NCI-H1105 treated with DMSO at 0.1 percent for 48 hours (cell line): ENCODE measurements at regions not wholly inside any gene's neighbourhood (a gene's known extent, or its start where the extent isn't known, plus 50 kb on each side); places are given as distances from the start of the nearest gene placed in this dataset.

Experiments
- DNase-seq: peaks from one replicate; lab custom pipeline; 2025; lab: John Stamatoyannopoulos, UW

DNA sequence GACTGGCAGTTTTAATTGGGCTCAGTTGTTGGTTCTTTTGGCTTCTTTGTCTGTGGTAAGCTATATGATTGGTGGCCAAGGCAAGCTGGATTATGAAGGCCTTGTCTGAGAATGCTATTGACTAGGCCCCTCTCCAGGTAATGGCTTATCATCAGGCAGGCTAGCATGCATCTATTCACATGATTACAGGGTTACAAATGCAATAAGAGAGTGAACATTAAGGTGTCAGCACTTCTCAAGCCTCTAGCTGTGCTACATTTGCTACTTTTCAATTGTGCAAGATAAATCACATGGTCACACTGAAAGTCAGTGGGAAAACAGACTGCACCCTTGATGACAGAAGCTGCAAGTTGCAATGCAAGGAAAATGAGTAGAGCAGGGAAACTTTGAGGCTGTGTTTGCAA is 550.9 kb upstream of the TMPRSS15 start:
- DNase-seq = no peak

DNA sequence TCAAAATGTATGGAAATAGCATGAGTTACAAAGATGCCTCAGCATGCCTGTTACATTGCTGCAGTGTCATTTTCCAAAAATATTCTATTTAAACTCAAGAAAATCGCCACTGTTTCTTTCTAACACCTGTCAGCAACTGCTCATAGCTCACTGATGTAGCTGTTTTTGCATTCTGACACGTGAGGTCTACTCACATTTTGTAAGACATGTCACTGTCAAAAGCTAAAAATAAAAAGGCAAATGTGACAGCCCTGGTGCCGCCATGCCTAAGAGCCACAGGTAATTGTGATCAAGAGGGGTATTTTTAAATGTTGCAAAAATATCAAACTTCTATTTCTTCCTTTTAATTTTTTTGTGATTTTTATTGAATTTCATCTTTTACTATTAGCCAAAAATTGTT is 556.2 kb upstream of the TMPRSS15 start:
- DNase-seq = no peak

DNA sequence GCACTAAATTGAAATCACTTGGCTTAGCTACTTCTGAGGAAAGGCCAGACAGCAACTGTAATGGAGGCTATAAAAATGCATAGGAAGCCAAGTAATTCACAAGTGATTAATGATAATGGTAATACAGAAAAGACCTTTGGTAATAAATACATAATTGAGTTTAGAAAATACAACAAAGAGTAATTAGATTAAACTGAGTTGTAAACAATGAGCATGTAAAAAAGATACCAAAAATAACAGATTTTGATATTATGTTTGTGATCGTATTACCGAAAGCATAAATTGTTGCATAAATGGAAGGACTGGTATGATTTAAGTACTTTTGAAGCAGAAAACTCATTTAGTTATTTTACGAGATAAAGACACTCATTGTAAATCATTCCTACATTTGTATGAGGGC is 556.7 kb upstream of the TMPRSS15 start:
- DNase-seq = peak; percentile 10

DNA sequence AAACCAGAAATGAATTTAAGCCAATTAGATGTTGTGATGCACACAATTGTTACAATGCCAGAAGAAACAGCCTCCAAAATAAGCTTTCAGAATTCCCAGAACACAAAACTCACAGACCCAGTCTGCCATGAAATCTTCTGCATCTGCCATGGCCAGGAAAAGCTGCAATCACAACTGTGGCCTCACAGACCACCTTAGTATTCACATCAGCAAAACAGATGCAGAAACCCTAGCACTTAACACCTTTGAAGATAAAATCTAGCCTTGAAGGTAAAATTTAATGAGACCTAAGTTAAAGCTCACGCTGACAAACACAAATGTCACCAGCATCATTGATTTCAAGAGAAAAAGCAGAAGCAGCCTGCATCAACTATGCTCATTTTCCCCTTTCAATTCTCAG is 566.8 kb upstream of the TMPRSS15 start:
- DNase-seq = no peak

DNA sequence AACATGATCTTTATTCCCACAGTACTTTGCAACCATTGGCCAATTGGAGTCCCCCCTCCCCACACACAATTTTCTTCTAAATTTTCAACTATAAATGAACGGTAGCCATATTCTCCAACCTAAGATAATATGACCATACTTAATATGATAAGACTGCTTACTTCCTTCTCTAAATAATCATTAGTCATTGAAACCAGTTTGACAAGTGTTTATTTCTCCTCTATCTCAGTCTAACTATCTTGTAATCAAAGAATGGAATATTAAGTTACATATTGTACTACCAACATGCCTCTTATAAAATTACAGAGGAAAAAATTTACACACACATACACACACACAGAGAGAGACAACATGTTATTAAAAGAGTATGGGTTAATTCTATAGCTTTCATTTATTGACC is 567.4 kb upstream of the TMPRSS15 start:
- DNase-seq = no peak

DNA sequence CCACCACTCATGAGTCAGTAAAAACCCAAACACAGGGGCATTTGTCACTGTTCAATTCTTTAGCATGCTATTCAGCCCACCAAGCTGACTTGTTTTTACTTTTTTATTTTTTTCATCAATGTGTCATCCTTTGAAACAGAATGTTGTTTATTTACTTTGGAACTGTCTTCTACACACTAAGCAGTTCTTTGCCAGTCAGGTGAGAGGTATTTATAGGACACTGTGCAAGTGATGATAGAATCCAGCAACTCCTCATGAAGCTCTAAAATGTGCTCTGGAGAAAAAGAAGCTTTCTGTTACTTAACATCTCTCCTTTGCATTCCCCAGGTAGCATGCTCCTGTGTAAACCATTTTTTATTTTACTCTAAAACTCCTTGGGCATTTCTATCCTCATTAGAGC is 582.0 kb upstream of the TMPRSS15 start:
- DNase-seq = no peak

DNA sequence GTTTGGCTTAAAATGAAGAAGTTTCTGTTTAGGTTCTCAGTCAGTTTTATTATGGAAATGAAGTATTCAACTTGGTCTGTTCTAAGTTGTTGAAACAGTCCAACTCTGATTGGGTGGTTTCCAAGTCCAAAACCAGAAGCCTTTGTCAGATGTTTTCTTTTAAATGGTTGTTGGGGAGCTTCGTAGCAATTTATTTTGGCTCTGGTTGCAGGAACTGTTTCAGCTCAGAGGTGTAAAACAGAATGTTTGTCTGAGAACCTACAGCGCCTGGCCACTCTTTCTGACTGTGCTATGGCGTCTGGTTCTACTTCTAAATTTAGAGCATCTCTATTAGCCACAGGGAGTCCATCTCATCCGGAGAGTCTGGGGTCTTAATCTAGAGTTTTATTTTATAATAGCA is 582.6 kb upstream of the TMPRSS15 start:
- no peak for DNase-seq

DNA sequence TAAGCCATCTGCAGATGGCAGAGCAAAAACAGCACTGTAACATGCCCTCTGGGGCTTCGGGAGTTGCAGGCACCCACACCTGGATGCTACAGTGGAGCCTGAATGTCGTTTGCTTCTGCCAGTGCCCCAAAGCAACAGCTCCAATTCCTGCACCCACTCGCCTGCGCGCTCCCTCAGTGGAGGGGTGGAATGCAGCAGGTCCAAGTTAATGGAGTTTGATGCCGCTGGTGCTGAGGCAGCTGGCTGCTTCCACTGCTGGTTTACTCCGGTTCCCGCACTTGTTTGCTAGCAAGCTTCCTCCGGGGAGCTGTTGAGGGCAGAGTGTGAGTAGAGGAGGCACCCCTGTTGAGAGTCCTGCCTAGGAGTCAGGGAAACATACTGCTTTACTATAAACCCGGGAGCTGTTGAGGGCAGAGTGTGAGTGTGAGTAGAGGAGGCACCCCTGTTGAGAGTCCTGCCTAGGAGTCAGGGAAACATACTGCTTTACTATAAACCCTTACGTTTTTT is 584.0 kb upstream of the TMPRSS15 start:
- DNase-seq = no peak

DNA sequence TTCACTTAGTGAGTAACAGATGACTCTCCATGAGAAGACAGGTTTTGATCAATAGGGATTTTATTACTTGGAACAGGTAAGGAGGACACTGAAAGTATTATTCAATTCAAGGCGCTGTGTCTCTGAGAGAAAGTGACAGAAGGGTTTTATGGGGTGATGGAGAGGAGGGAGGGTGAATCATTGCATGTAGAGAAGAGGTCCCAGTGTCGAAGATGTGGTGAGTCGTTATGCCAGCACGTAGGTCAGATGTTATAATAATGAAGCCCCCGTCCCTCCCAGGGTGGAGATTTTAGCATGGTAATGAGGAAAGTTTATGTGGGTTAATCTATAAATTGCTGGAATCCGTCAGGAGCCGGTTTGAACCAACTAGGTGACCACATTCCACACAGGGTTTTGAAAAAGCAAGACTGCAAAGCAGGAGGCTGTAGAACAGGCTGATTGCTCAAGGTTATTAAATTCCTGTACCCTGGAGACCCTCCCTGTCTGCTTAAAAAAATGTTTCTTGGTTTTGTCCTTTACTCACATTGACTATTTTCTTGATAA is 586.4 kb upstream of the TMPRSS15 start:
- DNase-seq = no peak

DNA sequence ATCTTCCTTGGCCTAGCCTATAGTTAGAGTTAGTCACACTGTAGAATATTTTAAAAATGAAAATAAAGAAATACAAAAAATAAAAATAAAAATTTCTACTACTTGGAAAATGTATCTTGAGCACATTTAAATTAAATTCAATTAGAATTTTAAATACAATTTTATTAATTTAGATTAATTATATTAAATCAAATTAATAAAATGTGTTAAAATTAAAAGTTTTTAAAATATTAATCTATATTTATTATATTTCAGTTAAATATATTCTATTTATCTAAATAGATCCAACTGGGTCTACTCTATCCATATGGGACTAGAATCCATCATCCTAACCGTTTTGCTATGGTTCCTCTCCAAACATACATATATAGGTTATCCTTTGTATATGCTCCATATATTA is 588.3 kb upstream of the TMPRSS15 start:
- no peak for DNase-seq

DNA sequence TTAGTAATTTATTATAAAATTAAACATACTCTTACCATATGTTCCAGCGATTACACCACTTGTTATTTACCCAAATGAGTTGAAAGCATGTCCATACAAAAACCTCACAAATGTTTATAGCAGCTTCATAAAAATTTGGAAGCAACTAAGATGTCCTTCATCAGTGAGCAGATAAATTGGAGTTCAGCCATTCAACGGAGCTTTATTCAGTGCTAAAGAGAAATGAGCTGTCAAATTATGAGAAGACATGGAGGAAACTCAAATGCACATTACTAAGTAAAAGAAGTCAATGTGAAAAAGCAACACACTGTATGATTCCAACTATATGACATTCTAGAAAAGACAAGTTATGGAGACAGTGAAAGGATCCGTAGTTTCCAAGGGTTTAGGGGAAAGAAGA is 606.7 kb upstream of the TMPRSS15 start:
- no peak for DNase-seq

DNA sequence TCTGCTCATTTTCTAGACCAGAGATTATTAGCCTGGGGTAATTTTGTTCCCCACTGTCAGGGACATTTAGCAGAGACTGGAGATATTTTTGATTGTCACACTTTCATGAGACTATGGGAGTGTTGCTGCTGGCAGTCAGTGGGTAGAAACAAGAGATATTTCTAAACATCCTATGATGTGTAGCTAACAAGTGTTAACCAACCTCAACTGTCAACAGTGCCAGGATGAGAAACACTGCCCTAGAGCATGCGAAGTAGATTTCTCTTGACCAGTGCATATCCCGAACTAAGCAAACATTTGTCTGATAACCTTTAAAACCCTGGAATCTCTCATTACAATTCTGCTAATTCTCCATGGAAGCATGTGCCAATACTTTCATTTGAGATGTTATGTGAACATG is 607.4 kb upstream of the TMPRSS15 start:
- no peak for DNase-seq

DNA sequence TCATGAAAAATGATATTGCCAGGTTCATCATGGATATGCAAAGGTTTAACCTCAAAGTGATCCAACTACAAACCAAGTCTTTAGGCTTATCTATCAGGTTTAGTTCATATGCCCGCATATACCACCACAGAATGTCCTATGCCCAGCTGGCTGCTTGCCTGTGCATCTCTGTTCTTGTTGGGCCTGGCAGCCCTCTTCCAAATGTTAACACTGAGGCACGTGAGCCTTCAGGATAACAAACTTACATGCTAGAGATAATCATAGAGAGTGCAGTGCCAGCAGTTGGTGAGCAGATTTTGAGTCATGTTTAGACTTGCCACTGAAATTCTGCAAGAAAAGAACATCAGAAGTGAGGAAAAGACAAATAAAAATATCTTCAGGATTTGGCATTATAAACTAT is 607.9 kb upstream of the TMPRSS15 start:
- peak; percentile 20 for DNase-seq

DNA sequence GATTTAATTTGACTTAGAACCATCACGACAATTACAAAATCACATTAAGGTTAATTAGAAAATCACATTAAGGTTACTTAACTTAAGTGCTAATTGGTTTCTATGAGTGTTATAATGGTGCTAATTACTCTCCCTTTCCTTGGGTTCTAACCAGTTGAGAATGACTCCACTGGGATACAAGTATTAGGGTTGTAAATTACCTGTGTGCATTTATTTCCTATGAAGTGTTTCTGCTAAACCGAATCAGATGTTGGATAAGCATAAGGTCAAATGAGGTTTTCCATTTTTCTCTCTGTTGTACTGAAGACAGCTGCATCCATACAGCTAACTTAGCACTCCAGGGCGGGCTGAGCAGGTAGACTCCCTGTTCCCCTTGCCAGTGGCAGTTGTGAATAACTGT is 610.3 kb upstream of the TMPRSS15 start:
- peak; percentile 79 for DNase-seq

DNA sequence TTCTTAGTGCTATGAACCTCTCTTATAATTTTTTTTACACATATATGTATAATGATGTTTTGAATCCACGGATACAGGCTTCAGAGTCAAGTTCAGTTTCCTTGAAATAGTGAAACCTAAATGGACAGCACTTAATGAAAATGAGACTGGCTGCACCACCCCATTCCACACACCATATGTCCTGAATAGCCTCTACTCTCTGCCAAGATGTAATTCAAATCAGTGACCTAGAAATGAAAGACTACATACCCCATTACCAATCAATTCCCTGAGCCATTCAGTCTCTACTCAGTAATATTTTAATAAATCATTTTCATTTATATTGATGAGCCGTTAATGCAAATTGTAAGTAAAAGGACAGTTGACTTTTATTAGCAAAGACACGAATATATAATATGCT is 614.9 kb upstream of the TMPRSS15 start:
- no peak for DNase-seq

DNA sequence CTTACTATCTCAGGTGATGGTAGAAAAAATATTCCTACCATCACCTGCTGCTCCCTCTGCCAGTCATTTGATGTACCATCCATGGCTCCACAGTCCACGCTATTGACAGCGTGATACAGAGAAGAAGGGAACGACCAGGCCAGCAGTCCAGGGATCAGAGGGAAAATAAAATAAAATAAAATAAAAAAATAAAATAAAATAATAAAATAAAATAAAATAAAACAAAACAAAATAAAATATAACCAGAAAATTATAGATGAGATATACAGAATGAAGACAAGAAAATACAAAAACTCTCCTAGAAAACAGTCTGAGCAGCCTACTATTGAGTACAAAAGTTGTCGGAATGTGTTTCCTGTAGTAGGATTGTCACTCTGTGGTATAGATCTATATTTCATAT is 619.4 kb upstream of the TMPRSS15 start:
- no peak for DNase-seq

DNA sequence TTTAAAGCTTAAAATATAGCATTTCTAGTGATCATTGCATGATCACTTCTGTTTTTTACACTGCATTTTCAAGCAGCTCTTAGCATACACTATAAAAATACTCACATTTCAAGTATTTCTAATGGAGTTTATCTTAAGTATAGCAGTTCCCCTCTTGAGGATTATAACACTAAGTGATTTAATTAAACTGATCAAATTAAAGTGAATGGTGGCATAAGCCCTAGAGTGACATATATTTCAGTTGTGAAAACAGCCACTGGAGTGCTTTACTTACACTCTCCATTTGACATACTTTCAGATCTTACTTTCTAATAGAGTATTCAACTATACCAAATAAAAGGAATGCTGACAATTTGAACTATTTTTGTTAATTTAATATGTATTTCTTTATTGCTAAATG is 623.3 kb upstream of the TMPRSS15 start:
- no peak for DNase-seq

DNA sequence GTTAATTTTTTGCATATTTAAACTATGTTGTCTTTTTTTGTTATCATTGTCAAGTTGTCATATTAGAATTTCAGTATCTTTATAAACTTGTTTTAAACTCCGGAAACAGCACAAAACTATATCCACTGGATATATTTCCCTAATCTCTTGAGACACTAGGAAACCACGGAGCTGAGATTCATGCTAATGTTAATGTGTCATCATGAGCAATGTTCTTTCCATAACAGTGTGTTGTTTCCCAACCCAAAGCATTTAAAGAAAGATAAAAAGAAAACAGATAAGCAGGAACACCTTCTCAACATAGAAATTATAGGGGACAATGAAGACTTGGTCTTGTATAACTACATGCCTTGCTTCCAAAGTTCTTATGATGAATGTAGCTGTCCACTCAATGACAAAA is 626.2 kb upstream of the TMPRSS15 start:
- no peak for DNase-seq

DNA sequence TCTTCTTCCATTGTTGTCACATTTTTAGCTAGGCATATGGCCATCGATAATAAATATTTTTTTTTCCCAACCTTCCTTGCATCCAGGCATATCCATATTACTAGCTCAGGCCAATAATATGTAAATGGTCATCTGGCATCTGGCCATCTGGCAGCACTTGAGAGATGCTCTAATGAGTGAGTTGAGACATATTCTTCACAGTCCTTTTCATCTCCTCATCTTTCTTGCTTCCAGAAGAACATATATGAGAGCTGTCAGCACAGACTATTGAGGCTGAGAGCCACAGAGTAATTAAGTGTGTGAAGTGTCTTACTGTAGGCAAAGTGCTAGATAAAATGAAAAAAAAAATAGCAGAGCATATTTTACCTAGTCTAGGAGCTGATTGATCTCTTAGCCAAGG is 628.4 kb upstream of the TMPRSS15 start:
- DNase-seq = peak; percentile 42

DNA sequence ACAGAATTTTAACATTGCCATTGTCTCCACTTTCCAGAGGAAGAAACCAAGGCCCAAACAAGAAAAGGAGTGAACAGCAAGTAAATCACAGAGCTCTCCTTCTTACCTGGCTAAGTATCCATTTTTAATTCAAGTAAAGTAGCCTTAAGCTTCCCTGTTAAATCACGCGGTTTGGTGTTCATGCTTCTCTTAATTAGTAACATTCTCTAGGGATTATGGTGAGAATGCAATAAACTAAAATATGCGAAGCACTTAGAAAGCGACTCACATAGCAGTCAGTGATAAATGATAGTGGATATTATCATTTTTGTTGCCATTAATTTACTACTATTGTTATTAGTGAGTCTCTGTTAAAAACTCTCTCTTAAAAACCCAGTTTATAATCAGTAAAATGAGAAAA is 630.5 kb upstream of the TMPRSS15 start:
- DNase-seq = no peak

DNA sequence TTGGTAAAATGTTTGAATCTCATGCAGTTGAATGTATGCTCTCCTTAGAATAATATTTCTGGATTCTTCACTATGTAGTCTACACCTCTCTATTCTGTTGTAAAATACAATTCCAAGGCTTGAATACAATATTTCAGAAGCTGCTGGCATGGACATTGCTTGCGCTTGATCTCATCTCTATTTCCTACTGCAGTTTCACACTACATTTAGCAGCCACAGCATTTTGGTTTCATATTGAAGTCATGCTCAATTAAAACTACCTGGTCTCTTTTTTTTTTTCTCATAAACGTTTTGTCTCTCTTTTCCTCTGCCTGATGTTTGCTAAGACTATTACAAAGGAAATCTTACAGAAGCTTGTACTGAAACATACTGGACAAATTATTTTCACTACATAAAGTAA is 631.0 kb upstream of the TMPRSS15 start:
- no peak for DNase-seq

DNA sequence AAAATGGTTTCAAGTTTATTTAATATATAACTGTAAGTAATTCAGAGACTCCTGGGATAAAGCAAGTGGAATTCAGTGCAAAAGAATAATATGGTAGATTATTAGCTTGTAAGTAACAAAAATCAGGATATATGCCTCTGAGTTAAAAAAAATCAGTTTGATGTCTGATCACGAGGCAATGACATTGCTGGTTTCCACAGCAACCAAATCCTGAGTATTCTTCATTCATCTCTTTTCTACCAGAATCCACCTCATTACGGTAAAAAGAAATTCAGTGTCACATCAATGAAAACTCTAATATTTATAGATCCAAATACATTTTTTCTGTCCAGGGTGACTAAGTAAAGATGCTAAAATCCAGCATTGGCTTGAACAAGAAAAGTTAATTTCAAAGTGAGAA is 642.3 kb upstream of the TMPRSS15 start:
- DNase-seq = no peak

DNA sequence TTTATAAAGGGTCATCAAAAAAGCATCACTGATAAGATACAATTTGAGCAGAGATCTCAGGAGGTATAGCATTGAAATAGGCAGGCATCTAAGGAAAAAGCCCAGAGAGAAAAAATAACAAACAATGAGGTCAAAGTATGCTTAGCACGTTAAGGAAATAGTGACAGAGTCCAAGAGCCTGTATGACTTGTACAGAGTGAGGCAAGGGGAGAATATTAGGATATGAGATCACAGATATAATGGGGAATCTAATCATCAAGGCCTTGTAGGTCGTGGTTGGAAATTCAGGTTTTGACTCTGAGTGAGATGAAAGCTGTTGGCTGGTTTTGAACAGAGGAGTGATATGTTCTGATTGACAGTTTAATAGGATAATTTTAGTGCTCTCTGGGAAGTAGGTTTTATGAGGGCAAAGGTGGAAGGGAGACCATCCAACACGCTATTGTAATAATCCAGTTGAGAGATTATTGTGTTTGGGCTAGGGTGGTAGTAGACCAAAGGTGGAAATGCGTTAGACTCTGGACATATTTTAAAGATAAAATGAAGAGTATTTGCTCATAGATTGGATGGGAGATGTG is 644.6 kb upstream of the TMPRSS15 start:
- no peak for DNase-seq

DNA sequence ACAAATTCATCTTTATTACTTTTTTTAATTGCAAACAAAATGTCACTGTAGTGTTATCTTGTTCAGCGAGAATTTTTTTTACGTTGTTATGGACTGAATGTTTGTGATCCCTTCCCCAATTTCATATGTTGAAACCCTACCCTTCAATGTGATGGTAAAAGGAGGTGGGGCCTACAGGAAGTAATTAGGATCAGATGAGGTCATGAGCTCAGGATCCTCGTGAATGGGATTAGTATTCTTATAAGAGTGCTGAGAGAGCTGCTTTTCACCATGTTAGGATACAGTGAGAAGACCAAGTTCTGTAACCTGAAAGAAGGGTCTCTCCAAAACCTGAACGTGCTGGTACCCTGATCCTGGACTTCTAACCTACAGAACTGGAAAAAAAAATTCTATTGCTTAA is 646.0 kb upstream of the TMPRSS15 start:
- DNase-seq = no peak

DNA sequence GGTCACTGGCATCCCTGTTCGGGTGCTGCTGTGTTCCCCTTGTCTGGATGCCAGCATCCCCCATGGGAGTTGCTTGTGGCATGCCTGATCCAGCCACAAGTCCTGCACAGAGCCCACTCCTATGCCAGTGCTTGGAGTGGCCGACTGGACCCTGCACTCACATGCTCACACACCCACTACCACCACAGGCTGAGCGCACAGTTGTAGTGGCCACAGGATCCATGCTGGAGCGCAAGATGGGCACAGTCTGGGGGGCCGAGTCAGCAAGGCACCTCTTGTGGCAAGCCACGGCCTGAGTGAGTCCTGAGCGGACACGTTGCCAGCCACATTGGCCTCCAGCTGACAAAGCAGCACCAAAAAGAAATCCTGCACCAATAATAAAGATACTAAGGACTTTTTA is 661.6 kb upstream of the TMPRSS15 start:
- no peak for DNase-seq
